ENCODE measurements at regions not wholly inside any gene's neighbourhood (a gene's known extent, or its start where the extent isn't known, plus 50 kb on each side); places are given as distances from the start of the nearest gene placed in this dataset.

DNA sequence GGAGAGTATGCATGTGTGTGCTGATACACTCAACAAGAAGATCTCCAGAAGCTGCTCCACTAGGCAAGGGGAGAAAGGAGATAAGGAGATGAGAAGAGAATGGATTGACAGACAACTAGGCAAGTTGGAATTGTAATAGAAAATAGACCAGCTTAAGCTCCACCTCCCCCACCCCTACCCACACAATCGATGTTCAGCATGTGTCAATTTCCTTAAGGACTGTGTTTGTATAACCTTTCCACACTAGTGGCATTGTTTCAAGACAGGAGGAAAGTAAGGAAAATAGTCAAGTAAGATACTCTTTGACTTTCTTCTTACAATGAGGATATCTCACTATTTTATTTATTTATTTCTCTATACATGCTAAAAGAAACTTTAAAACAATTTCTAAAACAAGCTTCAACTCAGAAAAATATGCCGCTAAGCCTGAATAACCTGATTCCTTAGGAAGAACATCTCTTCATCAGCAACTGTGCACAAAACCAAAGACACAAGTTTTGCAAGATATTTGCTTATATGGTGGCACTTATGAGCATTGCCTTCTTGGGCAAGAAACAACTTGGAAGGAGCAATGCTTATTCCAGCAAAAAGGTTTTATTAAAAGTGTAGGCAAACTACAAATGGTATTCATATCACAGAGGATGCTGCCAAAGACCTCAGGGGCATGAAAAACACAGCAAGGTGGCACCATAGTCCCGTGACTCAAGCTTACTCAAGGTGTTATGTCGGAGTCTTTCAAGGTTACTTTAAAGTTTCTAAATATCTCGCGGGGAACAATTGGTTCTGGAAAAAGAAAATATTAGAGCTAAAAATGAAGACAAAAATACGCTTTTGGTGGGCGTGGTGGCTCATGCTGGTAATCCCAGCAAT lies 249.1 kb downstream of the COL12A1 start:
- H3K4me1 ChIP-seq (ENCODE audit: control insufficient read depth in 2 of 2, insufficient read depth in 2 of 2, low read length in 2 of 2): no peaks in the 10 kb centered on the region
- ATAC-seq (ENCODE audit: low read depth) (no peak), DNase-seq (no peak)
- H3K4me3 Mint-ChIP-seq: no peak overlapping the region
- H3K36me3 ChIP-seq (replicated peaks in 1 of 2; ENCODE audit: control extremely low read depth in 1 of 2, control insufficient read depth in 1 of 2, extremely low read depth in 1 of 2, insufficient read depth in 2 of 2, low read length in 1 of 2): no peaks in the 10 kb centered on the region
- ChIA-PET POLR2A (no interaction called here), CTCF (no interaction called here)
- no peak overlapping the region for H3K27ac Mint-ChIP-seq
- H2AFZ ChIP-seq (ENCODE audit: insufficient read depth, low read depth, low read length, poor library complexity, severe bottlenecking): no peak overlapping the region
- no peak overlapping the region for H3K4me3 ChIP-seq (ENCODE audit: control extremely low read depth in 1 of 5, extremely low read depth in 1 of 5, insufficient read depth in 1 of 5, low read depth in 2 of 5, low read length in 4 of 5)
- no peaks in the 10 kb centered on the region for H3K27me3 Mint-ChIP-seq
- 86% methylated on average over 5 of the region's 8 CpGs for whole genome bisulfite sequencing (ENCODE audit: insufficient coverage)
- intact Hi-C loops (cut with micrococcal nuclease): no loop called here
- no peak overlapping the region for H3K4me2 ChIP-seq (replicated peaks; ENCODE audit: low read depth, low read length, poor library complexity, severe bottlenecking)
- no peak overlapping the region for H3K9ac ChIP-seq (ENCODE audit: low read length)
- no peaks in the 10 kb centered on the region for H3K27me3 ChIP-seq (replicated peaks in 1 of 4; ENCODE audit: control extremely low read depth in 1 of 4, control insufficient read depth in 3 of 4, insufficient read depth in 4 of 4, low read length in 3 of 4)
- TF ChIP-seq, protein P1, sequence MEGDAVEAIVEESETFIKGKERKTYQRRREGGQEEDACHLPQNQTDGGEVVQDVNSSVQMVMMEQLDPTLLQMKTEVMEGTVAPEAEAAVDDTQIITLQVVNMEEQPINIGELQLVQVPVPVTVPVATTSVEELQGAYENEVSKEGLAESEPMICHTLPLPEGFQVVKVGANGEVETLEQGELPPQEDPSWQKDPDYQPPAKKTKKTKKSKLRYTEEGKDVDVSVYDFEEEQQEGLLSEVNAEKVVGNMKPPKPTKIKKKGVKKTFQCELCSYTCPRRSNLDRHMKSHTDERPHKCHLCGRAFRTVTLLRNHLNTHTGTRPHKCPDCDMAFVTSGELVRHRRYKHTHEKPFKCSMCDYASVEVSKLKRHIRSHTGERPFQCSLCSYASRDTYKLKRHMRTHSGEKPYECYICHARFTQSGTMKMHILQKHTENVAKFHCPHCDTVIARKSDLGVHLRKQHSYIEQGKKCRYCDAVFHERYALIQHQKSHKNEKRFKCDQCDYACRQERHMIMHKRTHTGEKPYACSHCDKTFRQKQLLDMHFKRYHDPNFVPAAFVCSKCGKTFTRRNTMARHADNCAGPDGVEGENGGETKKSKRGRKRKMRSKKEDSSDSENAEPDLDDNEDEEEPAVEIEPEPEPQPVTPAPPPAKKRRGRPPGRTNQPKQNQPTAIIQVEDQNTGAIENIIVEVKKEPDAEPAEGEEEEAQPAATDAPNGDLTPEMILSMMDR (IDR thresholded peaks at IDR 0.05): no peak
- TF ChIP-seq EZH2 (IDR thresholded peaks at IDR 0.05; ENCODE audit: borderline replicate concordance, insufficient read depth, low read depth, low read length, poor library complexity, severe bottlenecking): no peak
- H3K9me3 Mint-ChIP-seq (ENCODE audit: insufficient read depth): peaks cover 7% of the 10 kb centered on the region
- H3K79me2 ChIP-seq (ENCODE audit: control insufficient read depth, insufficient read depth, low read length): no peaks in the 10 kb centered on the region
- H4K20me1 ChIP-seq (ENCODE audit: control insufficient read depth, insufficient read depth, low read length, poor library complexity, severe bottlenecking): no peaks in the 10 kb centered on the region
- no peaks in the 10 kb centered on the region for H3K9me3 ChIP-seq (ENCODE audit: control extremely low read depth in 1 of 3, control insufficient read depth in 2 of 3, insufficient read depth in 1 of 3, low read length in 2 of 3)
- no peak overlapping the region for H3K27ac ChIP-seq (ENCODE audit: low read length in 2 of 2)
- no peaks in the 10 kb centered on the region for H3K4me1 Mint-ChIP-seq

DNA sequence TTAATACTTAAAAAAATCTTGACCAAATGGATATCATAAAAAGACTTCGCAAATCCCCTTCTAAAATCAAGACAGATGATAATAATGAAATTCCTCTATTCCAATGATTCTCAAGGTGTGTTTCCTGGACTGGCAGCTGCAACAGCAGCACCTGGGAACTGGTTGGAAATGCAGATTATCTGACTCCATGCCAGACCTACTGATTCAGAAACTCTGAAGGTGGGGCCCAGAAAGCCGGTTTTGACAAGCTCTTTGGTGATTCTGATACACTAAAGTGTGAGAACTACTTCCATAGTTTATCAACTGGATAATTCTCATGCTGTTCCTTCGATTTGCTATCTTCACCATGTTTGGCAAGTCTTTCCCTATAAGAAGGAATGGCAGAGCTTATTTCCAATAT lies 252.1 kb downstream of the COL12A1 start:
- Mint-ChIP-seq H3K4me1 (no peaks in the 10 kb centered on the region), H3K27ac (no peak overlapping the region), H3K27me3 (no peaks in the 10 kb centered on the region), H3K9me3 (ENCODE audit: insufficient read depth) (peaks cover 12% of the 10 kb centered on the region), H3K4me3 (no peak overlapping the region)
- H3K79me2 ChIP-seq (ENCODE audit: control insufficient read depth, insufficient read depth, low read length): no peaks in the 10 kb centered on the region
- no peak overlapping the region for H3K27ac ChIP-seq (ENCODE audit: low read length in 2 of 2)
- H3K4me2 ChIP-seq (replicated peaks; ENCODE audit: low read depth, low read length, poor library complexity, severe bottlenecking): no peak overlapping the region
- DNase-seq (no peak), ATAC-seq (ENCODE audit: low read depth) (no peak)
- CTCF ChIA-PET: no interaction called here
- no peaks in the 10 kb centered on the region for H3K9me3 ChIP-seq (ENCODE audit: control extremely low read depth in 1 of 3, control insufficient read depth in 2 of 3, insufficient read depth in 1 of 3, low read length in 2 of 3)
- 92% methylated on average over 2 of the region's 3 CpGs for WGBS (ENCODE audit: insufficient coverage)
- H3K9ac ChIP-seq (ENCODE audit: low read length): no peak overlapping the region
- intact Hi-C loops (cut with micrococcal nuclease): no loop called here
- H3K4me3 ChIP-seq (ENCODE audit: control extremely low read depth in 1 of 5, extremely low read depth in 1 of 5, insufficient read depth in 1 of 5, low read depth in 2 of 5, low read length in 4 of 5): no peak overlapping the region
- TF ChIP-seq, protein P1 (IDR thresholded peaks at IDR 0.05): no peak
- TF ChIP-seq EZH2 (IDR thresholded peaks at IDR 0.05; ENCODE audit: borderline replicate concordance, insufficient read depth, low read depth, low read length, poor library complexity, severe bottlenecking): no peak
- no peaks in the 10 kb centered on the region for H4K20me1 ChIP-seq (ENCODE audit: control insufficient read depth, insufficient read depth, low read length, poor library complexity, severe bottlenecking)
- H3K36me3 ChIP-seq (replicated peaks in 1 of 2; ENCODE audit: control extremely low read depth in 1 of 2, control insufficient read depth in 1 of 2, extremely low read depth in 1 of 2, insufficient read depth in 2 of 2, low read length in 1 of 2): no peaks in the 10 kb centered on the region
- no peaks in the 10 kb centered on the region for H3K27me3 ChIP-seq (replicated peaks in 1 of 4; ENCODE audit: control extremely low read depth in 1 of 4, control insufficient read depth in 3 of 4, insufficient read depth in 4 of 4, low read length in 3 of 4)
- H3K4me1 ChIP-seq (ENCODE audit: control insufficient read depth in 2 of 2, insufficient read depth in 2 of 2, low read length in 2 of 2): no peaks in the 10 kb centered on the region
- POLR2A ChIA-PET: no interaction called here
- H2AFZ ChIP-seq (ENCODE audit: insufficient read depth, low read depth, low read length, poor library complexity, severe bottlenecking): no peak overlapping the region
